A549 (cell line): ENCODE measurements at regions not wholly inside any gene's neighbourhood (a gene's known extent, or its start where the extent isn't known, plus 50 kb on each side); places are given as distances from the start of the nearest gene placed in this dataset.

Experiments used
- ATAC-seq, 2 experiments: fragments of 200-7000 bp in 1 of 2; fragments of >200 bp in 1 of 2; cut with Nextera tagmentation in 1 of 2; cut with Tn5 transposase in 1 of 2; 3 replicates each; pipeline versions ENCODE4 v1.8.0 to v1.9.1; 2018 to 2020; ENCODE audit warnings: mild to moderate bottlenecking in 1 of 2, moderate library complexity in 1 of 2
- CTCF ChIA-PET: fragments of 300-600 bp; sonication (Branson Sonifier 250); formaldehyde crosslinking; extraction: SDS; loops from one replicate; lab custom pipeline; 2021; ENCODE audit warnings: antibody characterized with exemption, inconsistent platforms; lab: Yijun Ruan, JAX
- POLR2A ChIA-PET: fragments of 350-600 bp; formaldehyde crosslinking; extraction: SDS; loops from one replicate; lab custom pipeline; 2021; ENCODE audit warnings: antibody characterized with exemption, inconsistent platforms; lab: Yijun Ruan, JAX
- DNase-seq, 2 experiments: peaks; one replicate each; pipeline versions ENCODE4 v3.0.0 to v3.0.0-alpha.2; 2011 to 2016; ENCODE audit warnings: low read depth in 1 of 2, low spot score in 1 of 2
- FAIRE-seq: peaks from 2 replicates; lab custom pipeline; 2011; peaks lifted over from hg19 to GRCh38; lab: Jason Lieb, UNC
- H3K27ac ChIP-seq, 2 experiments: fragments of >200 bp; sonication (Bioruptor Twin); formaldehyde crosslinking; 3 replicates each; pipeline ENCODE4 v1.5.1; 2016 to 2017
- H3K4me1 ChIP-seq: fragments of >200 bp; sonication (Bioruptor Twin); formaldehyde crosslinking; 3 replicates; pipeline ENCODE4 v1.6.1; 2016
- H3K4me2 ChIP-seq: fragments of >200 bp; sonication (Bioruptor Twin); formaldehyde crosslinking; 3 replicates; pipeline ENCODE4 v1.6.1; 2016
- H3K4me3 ChIP-seq: fragments of >200 bp; sonication (Bioruptor Twin); formaldehyde crosslinking; 3 replicates; pipeline ENCODE4 v1.5.1; 2016
- H3K9me3 ChIP-seq: fragments of >200 bp; sonication (Bioruptor Twin); formaldehyde crosslinking; 3 replicates; pipeline ENCODE4 v1.6.1; 2016
- BHLHE40 ChIP-seq: IDR thresholded peaks from 2 replicates; pipeline ENCODE4 v1.6.1; 2012; ENCODE audit warnings: low read depth, low read length, inconsistent platforms
- CEBPB ChIP-seq, 2 experiments: fragments of >200 bp in 1 of 2; sonication (Bioruptor Twin) in 1 of 2; formaldehyde crosslinking in 1 of 2; IDR thresholded peaks; 2 replicates each; pipeline ENCODE4 v1.6.1; 2012 to 2016
- CHD2 ChIP-seq: fragments of 150-350 bp; IDR thresholded peaks from 2 replicates; pipeline ENCODE4 v1.6.1; 2014; ENCODE audit warnings: low read length; ENCODE audit not compliant: partially characterized antibody
- EP300 ChIP-seq, 2 experiments: fragments of >200 bp; sonication (Bioruptor Twin); formaldehyde crosslinking; IDR thresholded peaks; 2 replicates in 1 of 2; 3 replicates in 1 of 2; pipeline ENCODE4 v1.6.1; 2016 to 2017
- ESRRA ChIP-seq: fragments of 150-350 bp; IDR thresholded peaks from 2 replicates; pipeline ENCODE4 v1.6.1; 2014; ENCODE audit warnings: mild to moderate bottlenecking, low read length, borderline replicate concordance
- GATA3 ChIP-seq: IDR thresholded peaks from 2 replicates; pipeline ENCODE4 v1.6.1; 2012; ENCODE audit warnings: borderline replicate concordance
- HDAC2 ChIP-seq: fragments of 200-600 bp; sonication (generic); IDR thresholded peaks from 2 replicates; pipeline ENCODE4 v1.6.1; 2016
- HEYL ChIP-seq: fragments of 250-450 bp; sonication (Bioruptor Pico); IDR thresholded peaks from 2 replicates; pipeline ENCODE4 v1.8.0; 2021; ENCODE audit warnings: mild to moderate bottlenecking, moderate library complexity
- JUN ChIP-seq, 2 experiments: fragments of >200 bp; sonication (Bioruptor Twin); formaldehyde crosslinking; IDR thresholded peaks; 2 replicates in 1 of 2; 3 replicates in 1 of 2; pipeline ENCODE4 v1.6.1; 2016 to 2017
- KDM1A ChIP-seq: fragments of 200-600 bp; sonication (generic); IDR thresholded peaks from 2 replicates; pipeline ENCODE4 v1.6.1; 2016; ENCODE audit warnings: low read depth, mild to moderate bottlenecking
- MAFK ChIP-seq: fragments of 450-650 bp; IDR thresholded peaks from 2 replicates; pipeline ENCODE4 v1.6.1; 2014; ENCODE audit not compliant: partially characterized antibody
- MAZ ChIP-seq: fragments of 150-350 bp; IDR thresholded peaks from 2 replicates; pipeline ENCODE4 v1.6.1; 2014; ENCODE audit warnings: antibody characterized with exemption, low read depth, low read length, borderline replicate concordance
- NFE2L2 ChIP-seq: fragments of 150-350 bp; conservative IDR thresholded peaks from 2 replicates; pipeline ENCODE4 v1.6.1; 2014; ENCODE audit warnings: low read length
- PHF8 ChIP-seq: fragments of 200-600 bp; sonication (generic); IDR thresholded peaks from 2 replicates; pipeline ENCODE4 v1.6.1; 2016; ENCODE audit warnings: low read depth, mild to moderate bottlenecking, antibody characterized with exemption, moderate library complexity, borderline replicate concordance
- RAD21 ChIP-seq, 2 experiments: fragments of >200 bp in 1 of 2; sonication (Bioruptor Twin) in 1 of 2; formaldehyde crosslinking in 1 of 2; IDR thresholded peaks in 1 of 2; conservative IDR thresholded peaks in 1 of 2; 2 replicates in 1 of 2; 3 replicates in 1 of 2; pipeline ENCODE4 v1.6.1; 2012 to 2018; ENCODE audit warnings: inconsistent platforms in 1 of 2
- SMC3 ChIP-seq: fragments of >200 bp; sonication (Bioruptor Twin); formaldehyde crosslinking; IDR thresholded peaks from 3 replicates; pipeline ENCODE4 v1.6.1; 2018; ENCODE audit warnings: inconsistent platforms
- SREBF2 ChIP-seq: fragments of 450-650 bp; IDR thresholded peaks from 2 replicates; pipeline ENCODE4 v1.6.1; 2014; ENCODE audit warnings: mild to moderate bottlenecking, moderate library complexity
- TP53 ChIP-seq: fragments of 250-450 bp; sonication (Bioruptor Pico); IDR thresholded peaks from 2 replicates; pipeline ENCODE4 v1.5.0; 2021; ENCODE audit warnings: mild to moderate bottlenecking, moderate library complexity
- ZC3H11A ChIP-seq: fragments of 450-650 bp; IDR thresholded peaks from 2 replicates; pipeline ENCODE4 v1.6.1; 2014; ENCODE audit warnings: antibody characterized with exemption, mild to moderate bottlenecking
- ZFP36 ChIP-seq: fragments of 450-650 bp; IDR thresholded peaks from 2 replicates; pipeline ENCODE4 v1.6.1; 2014; ENCODE audit warnings: borderline replicate concordance; ENCODE audit not compliant: partially characterized antibody
- WGBS: methylation state at CpG from one replicate; pipeline ENCODE4 v1.1.6; 2017; ENCODE audit errors: missing lambda C conversion rate; 5-methylcytosine and 5-hydroxymethylcytosine counted together
- TF ChIP-seq, protein P1 (sequence below): fragments of >200 bp; sonication (Bioruptor Twin); formaldehyde crosslinking; IDR thresholded peaks from 3 replicates; pipeline ENCODE4 v1.6.1; 2016
- TF ChIP-seq, protein P2 (sequence below): fragments of 250-450 bp; sonication (Bioruptor Pico); IDR thresholded peaks from 2 replicates; pipeline ENCODE4 v1.5.0; 2021; ENCODE audit warnings: mild to moderate bottlenecking, moderate library complexity, borderline replicate concordance
- TF ChIP-seq, protein P3 (sequence below): fragments of 450-650 bp; IDR thresholded peaks from 2 replicates; pipeline ENCODE4 v1.6.1; 2014; ENCODE audit warnings: antibody characterized with exemption
- TF ChIP-seq, protein P4 (sequence below): fragments of >200 bp; sonication (Bioruptor Twin); formaldehyde crosslinking; IDR thresholded peaks from 3 replicates; pipeline ENCODE4 v1.5.1; 2016
- TF ChIP-seq, protein P5 (sequence below): fragments of 150-350 bp; IDR thresholded peaks from 2 replicates; pipeline ENCODE4 v1.6.1; 2014; ENCODE audit warnings: low read depth, mild to moderate bottlenecking, low read length

DNA sequence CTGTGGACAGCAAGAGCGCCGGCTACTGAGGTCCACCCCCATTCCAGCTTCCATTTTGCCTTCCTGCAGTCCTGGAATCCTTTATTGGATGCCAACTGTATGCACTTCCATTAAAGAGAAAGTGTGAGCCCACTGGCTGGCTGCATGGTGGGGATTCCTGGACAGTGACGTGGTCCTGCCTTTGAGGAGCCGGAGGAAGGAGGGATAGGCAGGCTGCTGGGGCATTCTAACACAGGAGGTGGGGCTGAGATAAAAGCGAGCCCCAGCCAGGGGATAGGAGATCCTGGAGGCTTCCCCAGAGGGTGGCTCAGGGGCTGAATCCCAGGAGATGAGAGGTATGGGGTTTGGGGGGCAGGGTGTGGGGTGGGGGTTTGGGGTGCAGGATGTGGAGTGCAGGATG is 984.7 kb downstream of the BRD1 start:
- H3K4me3 ChIP-seq, result no peak overlapping the region
- WGBS, result 28% methylated on average over 5 of the region's 5 CpGs
- no peaks in the 10 kb centered on the region for H3K9me3 ChIP-seq
- H3K4me1 ChIP-seq, result no peaks in the 10 kb centered on the region
- no peak for TF ChIP-seq NFE2L2
- TF ChIP-seq, protein P1, sequence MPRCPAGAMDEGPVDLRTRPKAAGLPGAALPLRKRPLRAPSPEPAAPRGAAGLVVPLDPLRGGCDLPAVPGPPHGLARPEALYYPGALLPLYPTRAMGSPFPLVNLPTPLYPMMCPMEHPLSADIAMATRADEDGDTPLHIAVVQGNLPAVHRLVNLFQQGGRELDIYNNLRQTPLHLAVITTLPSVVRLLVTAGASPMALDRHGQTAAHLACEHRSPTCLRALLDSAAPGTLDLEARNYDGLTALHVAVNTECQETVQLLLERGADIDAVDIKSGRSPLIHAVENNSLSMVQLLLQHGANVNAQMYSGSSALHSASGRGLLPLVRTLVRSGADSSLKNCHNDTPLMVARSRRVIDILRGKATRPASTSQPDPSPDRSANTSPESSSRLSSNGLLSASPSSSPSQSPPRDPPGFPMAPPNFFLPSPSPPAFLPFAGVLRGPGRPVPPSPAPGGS, result no peak
- no peak for TF ChIP-seq RAD21 (conservative IDR thresholded peaks at IDR 0.05 in 1 of 2, IDR thresholded peaks at IDR 0.05 in 1 of 2)
- no peak for TF ChIP-seq BHLHE40
- DNase-seq (no peak), FAIRE-seq (no peak), ATAC-seq (no peak; a peak in 1 of 6 replicates)
- ChIA-PET CTCF (no interaction called here), POLR2A (no interaction called here)
- no peak overlapping the region for H3K27ac ChIP-seq
- H3K4me2 ChIP-seq, result no peak overlapping the region

DNA sequence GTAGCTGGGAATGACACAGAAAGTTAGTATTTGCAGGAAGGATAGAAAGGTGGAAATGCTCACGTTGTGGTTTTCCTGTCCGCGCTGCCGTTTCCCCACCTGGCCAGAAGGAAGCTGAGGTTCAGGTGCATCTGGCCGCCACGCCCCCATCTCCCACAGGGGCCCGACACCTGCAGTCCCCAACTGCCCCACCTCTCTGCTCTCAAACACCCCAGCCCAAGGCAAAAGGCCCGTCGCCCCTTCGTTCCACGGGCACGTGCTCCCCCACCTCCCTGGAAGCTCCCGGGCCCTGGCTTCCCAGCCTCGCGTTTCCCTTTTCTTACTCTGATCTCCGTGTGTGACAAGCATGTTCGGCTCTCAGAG is 985.1 kb downstream of the BRD1 start:
- Histone ChIP-seq H3K4me3 (no peak overlapping the region), H3K9me3 (no peaks in the 10 kb centered on the region), H3K4me2 (no peak overlapping the region), H3K27ac (no peak overlapping the region), H3K4me1 (no peaks in the 10 kb centered on the region)
- FAIRE-seq (no peak), DNase-seq (no peak), ATAC-seq (no peak)
- TF ChIP-seq, protein P2, sequence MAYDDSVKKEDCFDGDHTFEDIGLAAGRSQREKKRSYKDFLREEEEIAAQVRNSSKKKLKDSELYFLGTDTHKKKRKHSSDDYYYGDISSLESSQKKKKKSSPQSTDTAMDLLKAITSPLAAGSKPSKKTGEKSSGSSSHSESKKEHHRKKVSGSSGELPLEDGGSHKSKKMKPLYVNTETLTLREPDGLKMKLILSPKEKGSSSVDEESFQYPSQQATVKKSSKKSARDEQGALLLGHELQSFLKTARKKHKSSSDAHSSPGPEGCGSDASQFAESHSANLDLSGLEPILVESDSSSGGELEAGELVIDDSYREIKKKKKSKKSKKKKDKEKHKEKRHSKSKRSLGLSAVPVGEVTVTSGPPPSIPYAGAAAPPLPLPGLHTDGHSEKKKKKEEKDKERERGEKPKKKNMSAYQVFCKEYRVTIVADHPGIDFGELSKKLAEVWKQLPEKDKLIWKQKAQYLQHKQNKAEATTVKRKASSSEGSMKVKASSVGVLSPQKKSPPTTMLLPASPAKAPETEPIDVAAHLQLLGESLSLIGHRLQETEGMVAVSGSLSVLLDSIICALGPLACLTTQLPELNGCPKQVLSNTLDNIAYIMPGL (CRISPR knock-in tag), result no peak
- TF ChIP-seq MAFK (no peak), HDAC2 (no peak), MAZ (no peak), PHF8 (no peak), ZC3H11A (no peak), ESRRA (no peak), RAD21 (conservative IDR thresholded peaks at IDR 0.05 in 1 of 2, IDR thresholded peaks at IDR 0.05 in 1 of 2) (no peak), JUN (IDR thresholded peaks at IDR 0.05) (no peak), SREBF2 (no peak), CHD2 (no peak), GATA3 (no peak)
- 34% methylated on average over 17 of the region's 17 CpGs for WGBS
- POLR2A ChIA-PET, result no interaction called here
- CTCF ChIA-PET, result no interaction called here

DNA sequence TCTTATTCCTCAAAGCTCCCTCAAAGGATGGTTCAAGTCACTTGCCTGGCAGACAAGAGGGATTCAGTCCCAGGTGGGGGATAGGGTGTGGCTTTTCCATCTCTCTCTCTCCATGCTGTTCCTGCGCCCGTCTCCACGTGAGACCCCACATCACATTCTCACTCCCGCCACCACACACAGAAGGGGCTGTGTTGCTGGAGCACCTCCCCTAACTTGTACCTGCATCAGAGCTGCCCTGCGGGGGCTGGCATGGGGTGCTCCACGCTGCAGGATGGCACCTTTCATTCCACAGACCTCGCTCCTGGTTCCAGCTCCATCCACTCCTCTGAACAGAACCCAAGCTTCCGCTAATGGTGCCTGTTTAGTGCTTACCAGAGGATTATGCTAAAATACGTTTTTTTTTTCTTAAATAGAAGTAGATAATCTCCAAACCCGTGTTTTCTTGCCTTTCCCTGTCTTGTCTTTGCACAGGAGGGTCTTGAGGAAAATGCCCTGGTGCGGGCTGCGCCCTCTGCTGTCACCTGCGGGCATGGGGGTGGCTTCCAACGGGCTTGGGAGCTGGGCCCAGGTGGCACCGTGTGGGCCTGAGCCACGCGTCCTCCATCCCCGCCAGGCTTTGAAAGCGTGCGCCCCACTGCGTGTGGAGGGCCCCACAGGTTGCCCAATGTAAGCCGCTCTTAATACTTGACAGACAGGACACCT is 985.6 kb downstream of the BRD1 start:
- no peak for ATAC-seq
- CTCF ChIA-PET, result no interaction called here

More for the DNA sequence above, 985.6 kb downstream of the BRD1 start:
- H3K9me3 ChIP-seq, result no peaks in the 10 kb centered on the region
- TF ChIP-seq ZFP36, result no peak
- no peak for TF ChIP-seq SMC3
- TF ChIP-seq, protein P3, sequence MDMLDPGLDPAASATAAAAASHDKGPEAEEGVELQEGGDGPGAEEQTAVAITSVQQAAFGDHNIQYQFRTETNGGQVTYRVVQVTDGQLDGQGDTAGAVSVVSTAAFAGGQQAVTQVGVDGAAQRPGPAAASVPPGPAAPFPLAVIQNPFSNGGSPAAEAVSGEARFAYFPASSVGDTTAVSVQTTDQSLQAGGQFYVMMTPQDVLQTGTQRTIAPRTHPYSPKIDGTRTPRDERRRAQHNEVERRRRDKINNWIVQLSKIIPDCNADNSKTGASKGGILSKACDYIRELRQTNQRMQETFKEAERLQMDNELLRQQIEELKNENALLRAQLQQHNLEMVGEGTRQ, result no peak
- no peak for TF ChIP-seq CEBPB (IDR thresholded peaks at IDR 0.05)
- TF ChIP-seq EP300 (IDR thresholded peaks at IDR 0.05), result no peak
- TF ChIP-seq GATA3, result no peak
- no peak for TF ChIP-seq TP53 (CRISPR knock-in tag)
- no peak for TF ChIP-seq HEYL (CRISPR knock-in tag)
- no peak for TF ChIP-seq MAZ
- TF ChIP-seq KDM1A, result no peak
- TF ChIP-seq, protein P4, sequence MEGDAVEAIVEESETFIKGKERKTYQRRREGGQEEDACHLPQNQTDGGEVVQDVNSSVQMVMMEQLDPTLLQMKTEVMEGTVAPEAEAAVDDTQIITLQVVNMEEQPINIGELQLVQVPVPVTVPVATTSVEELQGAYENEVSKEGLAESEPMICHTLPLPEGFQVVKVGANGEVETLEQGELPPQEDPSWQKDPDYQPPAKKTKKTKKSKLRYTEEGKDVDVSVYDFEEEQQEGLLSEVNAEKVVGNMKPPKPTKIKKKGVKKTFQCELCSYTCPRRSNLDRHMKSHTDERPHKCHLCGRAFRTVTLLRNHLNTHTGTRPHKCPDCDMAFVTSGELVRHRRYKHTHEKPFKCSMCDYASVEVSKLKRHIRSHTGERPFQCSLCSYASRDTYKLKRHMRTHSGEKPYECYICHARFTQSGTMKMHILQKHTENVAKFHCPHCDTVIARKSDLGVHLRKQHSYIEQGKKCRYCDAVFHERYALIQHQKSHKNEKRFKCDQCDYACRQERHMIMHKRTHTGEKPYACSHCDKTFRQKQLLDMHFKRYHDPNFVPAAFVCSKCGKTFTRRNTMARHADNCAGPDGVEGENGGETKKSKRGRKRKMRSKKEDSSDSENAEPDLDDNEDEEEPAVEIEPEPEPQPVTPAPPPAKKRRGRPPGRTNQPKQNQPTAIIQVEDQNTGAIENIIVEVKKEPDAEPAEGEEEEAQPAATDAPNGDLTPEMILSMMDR, result no peak
- TF ChIP-seq, protein P5, sequence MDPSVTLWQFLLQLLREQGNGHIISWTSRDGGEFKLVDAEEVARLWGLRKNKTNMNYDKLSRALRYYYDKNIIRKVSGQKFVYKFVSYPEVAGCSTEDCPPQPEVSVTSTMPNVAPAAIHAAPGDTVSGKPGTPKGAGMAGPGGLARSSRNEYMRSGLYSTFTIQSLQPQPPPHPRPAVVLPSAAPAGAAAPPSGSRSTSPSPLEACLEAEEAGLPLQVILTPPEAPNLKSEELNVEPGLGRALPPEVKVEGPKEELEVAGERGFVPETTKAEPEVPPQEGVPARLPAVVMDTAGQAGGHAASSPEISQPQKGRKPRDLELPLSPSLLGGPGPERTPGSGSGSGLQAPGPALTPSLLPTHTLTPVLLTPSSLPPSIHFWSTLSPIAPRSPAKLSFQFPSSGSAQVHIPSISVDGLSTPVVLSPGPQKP, result no peak
- 27% methylated on average over 16 of the region's 22 CpGs for WGBS
- POLR2A ChIA-PET, result no interaction called here
- DNase-seq (no peak), FAIRE-seq (no peak)
- no peak overlapping the region for H3K4me2 ChIP-seq
- no peak overlapping the region for H3K4me3 ChIP-seq
- H3K27ac ChIP-seq, result no peak overlapping the region
- H3K4me1 ChIP-seq, result no peaks in the 10 kb centered on the region
